ENCODE measurements at regions not wholly inside any gene's neighbourhood (a gene's known extent, or its start where the extent isn't known, plus 50 kb on each side); places are given as distances from the start of the nearest gene placed in this dataset.

DNA sequence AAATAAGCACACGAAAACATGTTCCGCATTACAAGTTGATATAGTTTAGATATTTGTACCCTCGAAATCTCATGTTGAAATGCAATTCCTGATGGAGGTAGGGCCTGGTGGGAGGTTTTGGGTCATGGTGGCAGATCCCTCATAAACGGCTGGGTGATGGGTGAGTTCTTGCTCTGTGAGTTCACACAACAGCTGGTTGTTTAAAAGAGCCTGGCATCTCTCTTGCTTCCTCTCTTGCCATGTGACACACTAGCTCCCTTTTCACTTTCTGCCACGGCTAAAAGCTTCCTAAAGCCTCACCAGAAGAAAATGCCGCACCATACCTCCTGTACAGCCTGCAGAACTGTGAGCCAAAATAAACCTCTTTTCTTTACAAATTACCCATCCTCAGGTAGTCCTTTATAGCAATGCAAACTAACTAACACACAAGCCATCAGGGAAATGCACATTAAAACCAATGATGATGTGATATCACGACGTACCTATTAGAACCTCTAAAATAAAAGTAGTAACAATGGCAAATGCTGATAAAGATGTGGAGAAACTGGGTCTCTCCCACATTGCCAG lies 188.5 kb downstream of the ANAPC1 start:
- TF ChIP-seq, protein P1, sequence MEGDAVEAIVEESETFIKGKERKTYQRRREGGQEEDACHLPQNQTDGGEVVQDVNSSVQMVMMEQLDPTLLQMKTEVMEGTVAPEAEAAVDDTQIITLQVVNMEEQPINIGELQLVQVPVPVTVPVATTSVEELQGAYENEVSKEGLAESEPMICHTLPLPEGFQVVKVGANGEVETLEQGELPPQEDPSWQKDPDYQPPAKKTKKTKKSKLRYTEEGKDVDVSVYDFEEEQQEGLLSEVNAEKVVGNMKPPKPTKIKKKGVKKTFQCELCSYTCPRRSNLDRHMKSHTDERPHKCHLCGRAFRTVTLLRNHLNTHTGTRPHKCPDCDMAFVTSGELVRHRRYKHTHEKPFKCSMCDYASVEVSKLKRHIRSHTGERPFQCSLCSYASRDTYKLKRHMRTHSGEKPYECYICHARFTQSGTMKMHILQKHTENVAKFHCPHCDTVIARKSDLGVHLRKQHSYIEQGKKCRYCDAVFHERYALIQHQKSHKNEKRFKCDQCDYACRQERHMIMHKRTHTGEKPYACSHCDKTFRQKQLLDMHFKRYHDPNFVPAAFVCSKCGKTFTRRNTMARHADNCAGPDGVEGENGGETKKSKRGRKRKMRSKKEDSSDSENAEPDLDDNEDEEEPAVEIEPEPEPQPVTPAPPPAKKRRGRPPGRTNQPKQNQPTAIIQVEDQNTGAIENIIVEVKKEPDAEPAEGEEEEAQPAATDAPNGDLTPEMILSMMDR (IDR thresholded peaks at IDR 0.05): no peak
- DNase-seq (no peak), ATAC-seq (ENCODE audit: low read depth) (no peak)
- intact Hi-C loops (cut with micrococcal nuclease): no loop called here
- Mint-ChIP-seq H3K27ac (no peak overlapping the region), H3K4me1 (peaks cover 6% of the 10 kb centered on the region), H3K4me3 (no peak overlapping the region), H3K36me3 (ENCODE audit: low read depth) (no peaks in the 10 kb centered on the region), H3K9me3 (no peaks in the 10 kb centered on the region), H3K27me3 (peaks cover 8% of the 10 kb centered on the region)
- POLR2A ChIA-PET: no interaction called here
- CTCF ChIA-PET: no interaction called here

DNA sequence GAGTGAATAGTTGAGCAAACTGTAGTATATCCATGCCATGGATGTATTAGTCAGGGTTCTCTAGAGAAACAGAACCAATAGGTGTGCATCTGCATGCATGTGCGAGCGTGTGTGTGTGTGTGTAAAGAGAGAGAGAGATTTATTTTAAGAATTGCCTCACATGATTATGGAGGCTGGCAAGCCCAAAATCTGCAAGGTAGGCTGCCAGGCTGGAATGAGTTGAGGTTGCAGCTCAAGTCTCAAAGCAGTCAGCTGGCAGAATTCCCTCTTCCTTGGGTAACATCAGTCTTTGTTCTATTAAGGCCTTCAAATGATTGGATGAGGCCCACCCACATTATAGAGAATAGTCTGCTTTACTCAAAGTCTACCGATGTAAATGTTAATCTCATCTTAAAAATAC lies 187.8 kb downstream of the ANAPC1 start:
- Mint-ChIP-seq H3K27ac (no peak overlapping the region), H3K4me3 (no peak overlapping the region), H3K36me3 (ENCODE audit: low read depth) (no peaks in the 10 kb centered on the region), H3K9me3 (no peaks in the 10 kb centered on the region), H3K4me1 (peaks cover 6% of the 10 kb centered on the region), H3K27me3 (peaks cover 8% of the 10 kb centered on the region)
- no peak for ATAC-seq (ENCODE audit: low read depth)
- POLR2A ChIA-PET: no interaction called here
- DNase-seq: no peak
- TF ChIP-seq, protein P1 (IDR thresholded peaks at IDR 0.05): no peak
- intact Hi-C loops (cut with micrococcal nuclease): no loop called here
- CTCF ChIA-PET: no interaction called here

DNA sequence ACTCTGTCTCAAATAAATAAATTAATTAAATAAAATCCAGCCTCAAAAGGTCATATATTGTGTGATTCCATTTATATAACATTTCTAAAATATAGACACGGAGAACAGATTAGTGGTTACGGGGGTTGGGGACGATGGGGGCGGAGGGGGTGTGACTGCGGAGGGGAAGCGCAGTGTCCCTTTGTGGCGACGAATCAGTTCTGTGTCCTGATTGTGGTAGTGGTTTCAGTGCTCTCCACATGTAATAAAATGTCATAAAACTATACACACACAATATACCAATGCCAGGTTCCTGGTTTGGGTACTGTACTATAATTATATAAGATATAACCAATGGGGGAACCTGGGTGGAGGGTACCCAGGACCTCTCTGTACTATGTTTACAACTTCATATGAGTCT lies 186.4 kb downstream of the ANAPC1 start:
- H3K4me1 Mint-ChIP-seq: peaks cover 13% of the 10 kb centered on the region
- H3K4me3 Mint-ChIP-seq: no peak overlapping the region
- no peak for ATAC-seq (ENCODE audit: low read depth)
- H3K27ac Mint-ChIP-seq: no peak overlapping the region
- CTCF ChIA-PET: no interaction called here
- intact Hi-C loops (cut with micrococcal nuclease): no loop called here
- peaks cover 10% of the 10 kb centered on the region for H3K27me3 Mint-ChIP-seq
- no peak for DNase-seq
- POLR2A ChIA-PET: no interaction called here
- no peaks in the 10 kb centered on the region for H3K36me3 Mint-ChIP-seq (ENCODE audit: low read depth)
- no peaks in the 10 kb centered on the region for H3K9me3 Mint-ChIP-seq
- TF ChIP-seq, protein P1 (IDR thresholded peaks at IDR 0.05): no peak

DNA sequence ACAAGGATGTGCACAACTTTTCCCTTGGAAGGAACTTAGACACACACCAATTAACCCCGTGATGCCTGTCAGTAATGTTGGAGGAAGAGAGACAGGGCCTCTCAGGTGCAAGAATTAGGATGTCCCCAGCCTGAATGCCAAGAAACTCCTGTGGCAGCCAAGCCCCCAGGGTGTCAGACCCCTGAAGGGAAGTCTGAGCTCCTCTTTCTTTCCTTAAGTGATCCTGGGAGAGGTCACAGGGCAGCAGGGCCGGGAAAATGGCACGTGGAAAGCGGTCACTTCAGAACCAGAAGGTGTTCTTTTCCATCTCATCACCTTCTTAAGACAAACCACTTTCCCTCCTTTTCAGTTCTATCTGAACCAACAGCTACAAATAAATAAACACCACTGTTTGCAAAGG lies 185.9 kb downstream of the ANAPC1 start:
- Mint-ChIP-seq H3K27ac (no peak overlapping the region), H3K4me1 (peaks cover 13% of the 10 kb centered on the region), H3K9me3 (no peaks in the 10 kb centered on the region), H3K4me3 (no peak overlapping the region), H3K27me3 (peaks cover 10% of the 10 kb centered on the region), H3K36me3 (ENCODE audit: low read depth) (no peaks in the 10 kb centered on the region)
- no peak for ATAC-seq (ENCODE audit: low read depth)
- TF ChIP-seq, protein P1 (IDR thresholded peaks at IDR 0.05): no peak
- intact Hi-C loops (cut with micrococcal nuclease): no loop called here
- CTCF ChIA-PET: no interaction called here
- DNase-seq: no peak
- POLR2A ChIA-PET: no interaction called here

DNA sequence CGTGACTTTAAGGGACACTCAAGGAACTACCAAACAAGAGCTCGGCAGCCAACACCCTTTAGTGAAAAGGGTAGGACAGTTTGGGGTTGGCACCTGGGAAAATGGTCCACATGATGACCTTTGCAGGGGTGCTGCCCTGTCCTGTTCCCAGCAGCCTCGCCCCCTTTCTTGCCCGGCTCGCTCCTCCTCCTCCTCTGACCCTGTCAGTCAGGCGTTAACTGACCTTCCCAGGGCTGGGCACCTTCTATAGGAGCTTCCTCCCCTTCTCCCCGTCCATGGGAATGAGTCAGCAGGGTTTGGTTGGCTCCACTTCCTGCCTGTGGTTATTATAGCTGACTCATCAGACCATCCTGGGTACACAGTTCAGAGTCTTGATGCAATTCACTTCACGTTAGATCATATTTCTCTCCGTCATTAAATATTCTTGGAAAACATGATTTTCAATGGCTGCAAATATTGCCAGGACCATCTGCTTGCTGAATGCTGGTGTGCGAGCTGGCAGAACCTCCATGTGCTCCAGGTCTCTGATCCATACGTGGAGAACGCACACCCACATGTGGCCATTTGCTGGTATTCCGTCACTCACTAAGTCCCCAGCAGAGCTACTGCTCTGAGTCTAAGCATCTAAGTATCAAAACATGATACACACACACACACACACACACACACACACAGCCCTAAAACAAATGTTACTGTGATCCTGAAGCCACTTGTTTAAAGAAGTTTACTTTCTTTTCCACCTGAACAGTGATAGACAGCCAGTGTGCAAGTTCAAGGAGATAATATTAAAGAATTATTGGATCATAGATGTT lies 185.0 kb downstream of the ANAPC1 start:
- Mint-ChIP-seq H3K27ac (no peak overlapping the region), H3K9me3 (no peaks in the 10 kb centered on the region), H3K36me3 (ENCODE audit: low read depth) (no peaks in the 10 kb centered on the region), H3K4me3 (no peak overlapping the region), H3K4me1 (peaks cover 13% of the 10 kb centered on the region), H3K27me3 (peaks cover 10% of the 10 kb centered on the region)
- POLR2A ChIA-PET: interaction anchor here (0.5 to 1.2 kb wide), 2 partner anchors 214 to 582 kb away, joined by 3 to 5 read pairs; no protein-coding TSS in a partner anchor
- TF ChIP-seq, protein P1 (IDR thresholded peaks at IDR 0.05): no peak
- DNase-seq (no peak), ATAC-seq (ENCODE audit: low read depth) (no peak)
- intact Hi-C loops (cut with micrococcal nuclease): loop anchor here (1.0 kb wide), 1 partner anchor 582 kb away; no protein-coding TSS in a partner anchor
- CTCF ChIA-PET: interaction anchor here (1.2 kb wide), 1 partner anchor 888 kb away, joined by 3 read pairs; no protein-coding TSS in a partner anchor

Measured in activated B cell treated with CpG ODN at 0.5 μM for 24 hours (primary cell).